ENCODE measurements at regions not wholly inside any gene's neighbourhood (a gene's known extent, or its start where the extent isn't known, plus 50 kb on each side); places are given as distances from the start of the nearest gene placed in this dataset.

- peaks cover 2 to 21% (median 15%) of the 10 kb centered on the region in 8 donors for H3K9me3 Mint-ChIP-seq
- POLR2A ChIA-PET (ENCODE audit: partially characterized antibody): no interaction called here
These were observed 68.8 kb upstream of the IYD start for GRCh38 chr6:150299873-150300485.

GRCh38 chr6:150301846-150302519 lies 66.8 kb upstream of the IYD start:
- H3K4me1 ChIP-seq (ENCODE audit: insufficient read depth, low read length): no peaks in the 10 kb centered on the region
- no peaks in the 10 kb centered on the region for H3K36me3 ChIP-seq (ENCODE audit: insufficient read depth, low read length)
- no peaks in the 10 kb centered on the region for H3K27me3 ChIP-seq (ENCODE audit: insufficient read depth, low read length)
- no peak overlapping the region for H3K4me3 Mint-ChIP-seq
- DNase-seq: no peak
- CTCF ChIA-PET (ENCODE audit: partially characterized antibody): no interaction called here
- H3K9me3 Mint-ChIP-seq: peaks cover 2 to 12% (median 10%) of the 10 kb centered on the region in 8 donors
- no peak overlapping the region for H3K27ac Mint-ChIP-seq
- H3K9me3 ChIP-seq (ENCODE audit: control insufficient read depth in 1 of 2, low read length in 2 of 2): no peaks in the 10 kb centered on the region
- no peak overlapping the region for H3K27ac ChIP-seq (ENCODE audit: low read depth, low read length)
- no peaks in the 10 kb centered on the region for H3K4me1 Mint-ChIP-seq
- peaks cover 3 to 10% of the 10 kb centered on the region in 2 donors for H3K27me3 Mint-ChIP-seq
- POLR2A ChIA-PET (ENCODE audit: partially characterized antibody): no interaction called here
- intact Hi-C loops (cut with micrococcal nuclease): no loop called here
- H3K36me3 Mint-ChIP-seq: peaks cover 0 to 7% of the 10 kb centered on the region in 2 donors
- no peak overlapping the region for H3K4me3 ChIP-seq (ENCODE audit: low read length in 2 of 2)

More at GRCh38 chr6:150299873-150300485, 68.8 kb upstream of the IYD start:
- Mint-ChIP-seq H3K4me3 (no peak overlapping the region), H3K27me3 (peaks cover 4 to 9% of the 10 kb centered on the region in 2 donors), H3K36me3 (peaks cover 0 to 7% of the 10 kb centered on the region in 2 donors), H3K27ac (no peak overlapping the region), H3K4me1 (no peaks in the 10 kb centered on the region)
- H3K9me3 ChIP-seq (ENCODE audit: control insufficient read depth in 1 of 2, low read length in 2 of 2): peaks cover 0 to 5% of the 10 kb centered on the region in 2 donors
- intact Hi-C loops (cut with micrococcal nuclease): no loop called here
- no peak overlapping the region for H3K27ac ChIP-seq (ENCODE audit: low read depth, low read length)
- no peaks in the 10 kb centered on the region for H3K4me1 ChIP-seq (ENCODE audit: insufficient read depth, low read length)
- no peak overlapping the region for H3K4me3 ChIP-seq (ENCODE audit: low read length in 2 of 2)
- CTCF ChIA-PET (ENCODE audit: partially characterized antibody): interaction anchor here (0.8 kb wide), 1 partner anchor 111 kb away, joined by 4 read pairs; no protein-coding TSS in a partner anchor
- no peaks in the 10 kb centered on the region for H3K27me3 ChIP-seq (ENCODE audit: insufficient read depth, low read length)
- no peaks in the 10 kb centered on the region for H3K36me3 ChIP-seq (ENCODE audit: insufficient read depth, low read length)
- no peak for DNase-seq

- Histone ChIP-seq H3K27me3 (ENCODE audit: insufficient read depth, low read length) (no peaks in the 10 kb centered on the region), H3K27ac (ENCODE audit: low read depth, low read length) (no peak overlapping the region), H3K36me3 (ENCODE audit: insufficient read depth, low read length) (no peaks in the 10 kb centered on the region), H3K9me3 (ENCODE audit: control insufficient read depth in 1 of 2, low read length in 2 of 2) (no peaks in the 10 kb centered on the region), H3K4me3 (ENCODE audit: low read length in 2 of 2) (no peak overlapping the region), H3K4me1 (ENCODE audit: insufficient read depth, low read length) (no peaks in the 10 kb centered on the region)
- Mint-ChIP-seq H3K9me3 (peaks cover under 1 to 6% (median 5%) of the 10 kb centered on the region in 8 donors), H3K4me1 (no peaks in the 10 kb centered on the region), H3K36me3 (peaks cover 0 to 6% of the 10 kb centered on the region in 2 donors), H3K4me3 (no peak overlapping the region), H3K27me3 (peaks cover 3 to 12% of the 10 kb centered on the region in 2 donors), H3K27ac (no peak overlapping the region)
- intact Hi-C loops (cut with micrococcal nuclease): no loop called here
- POLR2A ChIA-PET (ENCODE audit: partially characterized antibody): no interaction called here
- DNase-seq: no peak
- CTCF ChIA-PET (ENCODE audit: partially characterized antibody): no interaction called here
These were observed 66.2 kb upstream of the IYD start for GRCh38 chr6:150302520-150303176.

GRCh38 chr6:150303256-150303655 lies 65.6 kb upstream of the IYD start:
- Histone ChIP-seq H3K27me3 (ENCODE audit: insufficient read depth, low read length) (no peaks in the 10 kb centered on the region), H3K4me1 (ENCODE audit: insufficient read depth, low read length) (no peaks in the 10 kb centered on the region), H3K27ac (ENCODE audit: low read depth, low read length) (no peak overlapping the region), H3K36me3 (ENCODE audit: insufficient read depth, low read length) (no peaks in the 10 kb centered on the region), H3K9me3 (ENCODE audit: control insufficient read depth in 1 of 2, low read length in 2 of 2) (no peaks in the 10 kb centered on the region), H3K4me3 (ENCODE audit: low read length in 2 of 2) (no peak overlapping the region)
- Mint-ChIP-seq H3K4me3 (no peak overlapping the region), H3K27me3 (peaks cover 3 to 12% of the 10 kb centered on the region in 2 donors), H3K36me3 (no peaks in the 10 kb centered on the region), H3K9me3 (peaks cover 0 to 1% (median 0%) of the 10 kb centered on the region in 8 donors), H3K27ac (no peak overlapping the region), H3K4me1 (no peaks in the 10 kb centered on the region)
- intact Hi-C loops (cut with micrococcal nuclease): no loop called here
- CTCF ChIA-PET (ENCODE audit: partially characterized antibody): no interaction called here
- POLR2A ChIA-PET (ENCODE audit: partially characterized antibody): no interaction called here
- no peak for DNase-seq

- Histone ChIP-seq H3K36me3 (ENCODE audit: insufficient read depth, low read length) (no peaks in the 10 kb centered on the region), H3K27ac (ENCODE audit: low read depth, low read length) (no peak overlapping the region), H3K4me1 (ENCODE audit: insufficient read depth, low read length) (no peaks in the 10 kb centered on the region), H3K9me3 (ENCODE audit: control insufficient read depth in 1 of 2, low read length in 2 of 2) (no peaks in the 10 kb centered on the region), H3K4me3 (ENCODE audit: low read length in 2 of 2) (no peak overlapping the region), H3K27me3 (ENCODE audit: insufficient read depth, low read length) (no peaks in the 10 kb centered on the region)
- no peak overlapping the region for H3K27ac Mint-ChIP-seq
- peaks cover 6 to 12% of the 10 kb centered on the region in 2 donors for H3K27me3 Mint-ChIP-seq
- intact Hi-C loops (cut with micrococcal nuclease): no loop called here
- no peak overlapping the region for H3K4me3 Mint-ChIP-seq
- peaks cover 0 to 7% (median 3%) of the 10 kb centered on the region in 4 donors for H3K4me1 Mint-ChIP-seq
- ChIA-PET CTCF (ENCODE audit: partially characterized antibody) (no interaction called here), POLR2A (ENCODE audit: partially characterized antibody) (no interaction called here)
- no peaks in the 10 kb centered on the region for H3K36me3 Mint-ChIP-seq
- no peak for DNase-seq
- peaks cover 0 to 1% (median 0%) of the 10 kb centered on the region in 8 donors for H3K9me3 Mint-ChIP-seq
These were observed 64.4 kb upstream of the IYD start for GRCh38 chr6:150304429-150304828.

GRCh38 chr6:150306290-150306689 lies 62.5 kb upstream of the IYD start:
- CTCF ChIA-PET (ENCODE audit: partially characterized antibody): no interaction called here
- no peaks in the 10 kb centered on the region for H3K9me3 ChIP-seq (ENCODE audit: control insufficient read depth in 1 of 2, low read length in 2 of 2)
- H3K4me3 Mint-ChIP-seq: no peak overlapping the region

GRCh38 chr6:150307520-150307919 lies 61.3 kb upstream of the IYD start:
- Mint-ChIP-seq H3K4me3 (no peak overlapping the region), H3K27ac (no peak overlapping the region), H3K27me3 (peaks cover 4 to 7% of the 10 kb centered on the region in 2 donors), H3K4me1 (peaks cover 0 to 33% (median 9%) of the 10 kb centered on the region in 4 donors), H3K36me3 (no peaks in the 10 kb centered on the region), H3K9me3 (peaks cover 0 to 2% (median 0%) of the 10 kb centered on the region in 8 donors)
- ChIA-PET POLR2A (ENCODE audit: partially characterized antibody) (no interaction called here), CTCF (ENCODE audit: partially characterized antibody) (no interaction called here)
- no peak overlapping the region for H3K27ac ChIP-seq (ENCODE audit: low read depth, low read length)
- H3K27me3 ChIP-seq (ENCODE audit: insufficient read depth, low read length): no peaks in the 10 kb centered on the region
- H3K4me1 ChIP-seq (ENCODE audit: insufficient read depth, low read length): no peaks in the 10 kb centered on the region
- no peak overlapping the region for H3K4me3 ChIP-seq (ENCODE audit: low read length in 2 of 2)
- no peaks in the 10 kb centered on the region for H3K9me3 ChIP-seq (ENCODE audit: control insufficient read depth in 1 of 2, low read length in 2 of 2)
- intact Hi-C loops (cut with micrococcal nuclease): no loop called here
- no peak for DNase-seq
- no peaks in the 10 kb centered on the region for H3K36me3 ChIP-seq (ENCODE audit: insufficient read depth, low read length)

More at GRCh38 chr6:150306290-150306689, 62.5 kb upstream of the IYD start:
- POLR2A ChIA-PET (ENCODE audit: partially characterized antibody): no interaction called here
- Histone ChIP-seq H3K4me1 (ENCODE audit: insufficient read depth, low read length) (no peaks in the 10 kb centered on the region), H3K36me3 (ENCODE audit: insufficient read depth, low read length) (no peaks in the 10 kb centered on the region), H3K27me3 (ENCODE audit: insufficient read depth, low read length) (no peaks in the 10 kb centered on the region), H3K27ac (ENCODE audit: low read depth, low read length) (no peak overlapping the region), H3K4me3 (ENCODE audit: low read length in 2 of 2) (no peak overlapping the region)
- Mint-ChIP-seq H3K4me1 (peaks cover 0 to 22% (median 8%) of the 10 kb centered on the region in 4 donors), H3K36me3 (no peaks in the 10 kb centered on the region), H3K9me3 (peaks cover 0 to 1% (median 0%) of the 10 kb centered on the region in 8 donors), H3K27ac (no peak overlapping the region), H3K27me3 (peaks cover 4 to 7% of the 10 kb centered on the region in 2 donors)
- no peak for DNase-seq
- intact Hi-C loops (cut with micrococcal nuclease): no loop called here
